ENCODE measurements at regions not wholly inside any gene's neighbourhood (a gene's known extent, or its start where the extent isn't known, plus 50 kb on each side); places are given as distances from the start of the nearest gene placed in this dataset.
"Not testable (repeated sequence)": the region's sequence is repeated elsewhere in the genome, so short reads cannot be mapped to it uniquely, and the experiment has no call there.

- DNase-seq (ENCODE audit: low read depth) = no peak
Measured at GRCh38 chr19:28444362-28444761, 768.6 kb downstream of the UQCRFS1 start.

DNA sequence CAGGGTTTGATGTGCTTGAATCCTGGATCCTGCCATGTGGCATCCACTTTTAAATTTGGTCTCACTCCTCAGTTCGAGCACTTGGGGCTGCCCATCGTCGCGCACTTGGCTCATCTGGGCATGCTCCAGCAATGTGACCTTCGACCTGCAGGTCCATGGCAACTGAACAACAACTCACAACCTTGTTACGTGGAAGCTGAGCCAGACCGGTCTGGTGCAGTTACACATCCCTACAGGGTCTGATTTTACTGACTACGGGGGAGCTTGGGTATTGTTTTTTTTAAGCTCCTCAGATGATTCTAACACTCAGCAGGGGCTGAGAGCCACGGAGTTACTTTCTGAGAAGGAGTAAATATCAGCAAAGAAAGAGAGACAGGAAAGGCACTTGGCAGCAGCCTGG lies 769.6 kb downstream of the UQCRFS1 start:
- no peak for DNase-seq (ENCODE audit: low read depth)

DNA sequence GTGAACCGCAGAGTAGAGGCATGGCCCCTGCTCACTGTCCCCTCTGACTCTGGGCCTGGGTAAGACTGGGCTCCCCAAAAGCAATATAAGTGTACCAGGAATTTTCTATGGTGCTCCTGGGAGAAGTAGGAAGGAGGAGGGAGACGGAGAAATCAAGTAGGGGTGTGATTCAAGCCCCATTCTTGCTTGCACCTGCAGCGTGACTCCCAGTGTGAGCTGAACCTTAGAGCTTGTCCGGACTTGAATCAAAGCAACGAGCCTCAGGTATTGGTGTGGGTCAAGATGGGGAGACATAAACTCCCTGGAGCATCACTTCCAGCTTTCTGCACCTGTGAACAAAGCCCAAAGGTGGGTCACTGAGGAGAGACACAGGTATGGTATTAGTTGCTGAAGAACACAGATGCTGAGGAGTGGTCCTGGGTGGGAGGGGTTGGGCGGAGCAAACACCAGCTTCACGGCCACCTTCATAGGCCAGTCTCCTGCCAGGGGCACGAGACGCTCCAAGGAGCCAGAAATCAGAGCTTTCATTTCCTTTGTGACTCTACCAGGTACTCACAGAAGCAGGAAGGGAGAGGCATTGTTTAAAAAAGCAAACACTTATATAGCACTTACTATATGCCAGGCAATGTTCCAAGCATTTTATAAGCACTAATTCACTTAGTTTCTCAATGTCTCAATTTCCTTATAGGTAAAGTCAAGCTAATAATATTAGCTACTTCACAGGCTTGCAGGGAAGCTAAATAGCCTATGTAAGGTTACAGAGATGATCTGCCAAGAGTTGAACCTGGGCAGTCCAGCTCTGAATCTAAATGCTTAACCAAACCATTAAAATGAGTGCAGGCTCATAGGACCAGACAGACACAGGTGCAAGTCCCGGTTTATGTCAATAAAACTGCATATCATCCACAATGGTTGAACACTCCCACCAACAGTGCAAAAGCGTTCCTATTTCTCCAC lies 775.3 kb downstream of the UQCRFS1 start:
- no peak for DNase-seq (ENCODE audit: low read depth)

DNA sequence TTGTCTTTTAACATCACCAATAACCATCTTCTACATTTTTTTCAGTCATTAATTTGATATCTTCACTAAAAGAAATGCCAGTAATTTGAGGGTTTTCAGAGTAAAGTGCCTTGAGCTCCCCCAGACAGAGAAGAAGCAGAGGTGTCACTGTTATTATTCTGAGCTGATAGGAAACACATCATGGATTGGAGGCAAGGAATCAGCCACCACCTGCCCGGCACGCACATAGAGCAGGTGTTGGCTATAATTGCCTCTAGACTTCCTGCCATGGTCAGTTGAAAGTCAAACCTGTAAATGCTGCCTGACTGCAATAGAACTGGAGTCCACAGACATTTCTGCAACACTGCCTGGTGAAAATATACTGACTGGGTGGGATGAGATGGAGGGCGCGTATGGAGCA lies 776.6 kb downstream of the UQCRFS1 start:
- no peak for DNase-seq (ENCODE audit: low read depth)

GRCh38 chr19:28435551-28436271 lies 777.2 kb downstream of the UQCRFS1 start:
- DNase-seq (ENCODE audit: low read depth) = no peak

DNA sequence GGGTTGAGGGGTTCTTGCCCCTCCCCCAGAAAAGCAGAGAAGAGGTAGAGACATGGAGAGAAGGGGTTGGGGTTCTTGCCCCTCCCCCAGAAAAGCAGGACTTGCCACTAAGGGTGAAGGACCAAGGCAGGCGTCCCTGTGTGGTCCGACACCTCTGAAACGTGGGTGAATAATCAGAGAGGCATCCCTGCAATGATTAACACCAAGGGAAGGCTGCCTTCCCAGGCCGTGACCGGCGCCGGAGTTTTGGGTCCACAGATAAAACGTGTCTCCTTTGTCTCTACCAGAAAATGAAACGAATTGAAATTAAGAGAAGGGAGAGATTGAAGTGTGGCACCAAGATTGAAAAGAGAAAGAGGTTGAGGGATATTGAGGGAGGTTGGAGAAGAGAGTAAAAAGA lies 778.2 kb downstream of the UQCRFS1 start:
- DNase-seq (ENCODE audit: low read depth) = not testable (repeated sequence)

DNA sequence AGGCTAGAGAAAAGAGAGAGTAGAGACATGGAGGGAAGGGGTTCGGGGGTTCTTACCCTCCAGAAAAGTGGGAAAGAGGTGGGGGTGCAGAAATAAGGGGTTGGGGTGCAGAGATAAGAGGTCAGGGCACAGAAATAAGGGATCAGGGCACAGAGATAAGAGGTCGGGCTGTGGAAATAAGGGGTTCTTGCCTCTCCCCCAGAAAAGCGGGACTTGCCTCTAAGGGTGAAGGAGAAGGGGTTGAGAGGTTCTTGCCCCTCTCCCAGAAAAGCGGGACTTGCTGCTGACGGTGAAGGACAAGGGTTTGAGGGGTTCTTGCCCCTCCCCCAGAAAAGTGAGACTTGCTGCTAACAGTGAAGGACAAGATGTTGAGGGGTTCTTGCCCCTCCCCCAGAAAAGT lies 778.6 kb downstream of the UQCRFS1 start:
- not testable (repeated sequence) for DNase-seq (ENCODE audit: low read depth)

DNA sequence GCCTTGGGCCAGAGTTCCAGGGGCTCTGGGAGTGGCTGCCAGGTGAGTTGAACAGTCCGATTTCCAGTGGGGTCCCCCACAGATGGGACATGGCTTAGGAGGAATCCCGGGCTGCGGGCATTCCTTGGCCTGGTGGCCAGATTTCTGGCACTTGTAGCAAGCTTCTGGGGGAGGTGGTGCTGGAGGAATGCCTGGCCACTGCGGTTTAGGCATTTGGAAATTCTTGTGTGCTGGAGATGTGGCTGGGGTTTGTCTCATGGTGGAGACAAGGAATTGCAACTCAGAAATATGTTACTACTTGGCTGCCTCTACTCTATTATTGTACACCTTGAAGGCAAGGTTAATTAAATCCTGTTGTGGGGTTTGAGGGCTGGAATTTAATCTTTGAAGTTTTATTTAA lies 779.8 kb downstream of the UQCRFS1 start:
- DNase-seq (ENCODE audit: low read depth) = not testable (repeated sequence)

DNA sequence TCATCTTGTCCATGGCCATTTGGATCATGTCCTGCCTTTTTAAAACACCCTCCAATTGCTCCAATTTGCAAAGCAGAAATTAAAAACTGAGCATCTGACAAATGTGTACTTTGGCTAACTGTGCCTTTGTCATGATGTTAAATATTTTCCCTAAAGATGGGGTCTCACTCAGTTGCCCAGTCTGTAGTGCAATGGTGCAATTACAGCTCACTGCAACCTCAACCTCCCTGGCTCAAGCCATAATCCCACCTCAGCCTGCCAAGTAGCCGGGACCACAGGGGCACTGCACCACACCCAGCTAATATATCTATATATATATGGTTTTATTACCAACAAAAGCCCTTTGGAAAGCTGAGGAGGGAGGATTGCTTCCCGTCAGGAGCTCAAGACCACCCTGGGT lies 782.7 kb downstream of the UQCRFS1 start:
- DNase-seq (ENCODE audit: low read depth) = no peak

DNA sequence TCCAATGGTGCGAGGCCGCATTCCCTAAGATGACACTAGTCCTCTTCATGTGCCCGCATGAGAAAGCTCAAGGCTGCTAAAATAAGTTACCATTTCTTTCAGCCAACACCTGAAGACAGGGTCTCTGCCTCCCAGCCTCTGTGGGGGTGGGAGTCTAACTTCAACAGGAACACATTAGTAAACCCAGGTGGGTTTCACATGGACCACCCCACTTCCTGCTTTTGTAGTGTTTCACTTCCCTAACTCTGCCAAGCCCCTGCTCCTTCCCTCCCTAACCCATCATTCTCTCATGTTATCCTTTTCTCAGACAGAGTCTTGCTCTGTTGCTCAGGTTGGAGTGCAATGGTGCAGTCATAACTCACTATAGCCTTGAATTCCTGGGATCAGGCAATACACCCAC lies 783.6 kb downstream of the UQCRFS1 start:
- no peak for DNase-seq (ENCODE audit: low read depth)

GRCh38 chr19:28428663-28429348 lies 784.1 kb downstream of the UQCRFS1 start:
- no peak for DNase-seq (ENCODE audit: low read depth)

GRCh38 chr19:28427376-28428083 lies 785.4 kb downstream of the UQCRFS1 start:
- DNase-seq (ENCODE audit: low read depth) = no peak

DNA sequence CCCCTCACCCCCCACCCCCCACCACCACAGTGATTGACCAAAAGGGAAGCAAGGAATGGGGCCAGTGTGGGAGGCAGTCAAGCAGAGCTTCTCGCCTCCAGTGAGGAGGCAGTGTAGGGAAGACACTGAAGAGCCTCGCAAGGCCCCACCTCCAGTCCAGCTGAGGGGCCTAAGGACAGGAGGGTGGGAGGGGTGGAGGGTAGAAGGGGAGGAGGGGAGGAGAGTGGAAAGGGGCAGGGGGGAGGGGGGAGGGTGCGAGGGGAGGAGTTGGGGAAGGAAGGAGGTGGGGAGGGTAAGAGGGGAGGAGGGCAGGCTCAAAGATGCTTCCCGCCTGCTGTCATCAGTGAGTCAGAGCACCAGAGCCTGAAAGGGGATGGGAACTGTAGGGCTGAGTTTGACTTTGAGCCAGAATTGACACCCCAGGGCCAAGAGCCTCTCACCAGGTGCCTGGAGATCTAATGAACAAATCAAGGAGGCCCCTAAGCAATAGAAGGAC lies 786.2 kb downstream of the UQCRFS1 start:
- DNase-seq (ENCODE audit: low read depth) = no peak

GRCh38 chr19:28426110-28426729 lies 786.7 kb downstream of the UQCRFS1 start:
- no peak for DNase-seq (ENCODE audit: low read depth)

DNA sequence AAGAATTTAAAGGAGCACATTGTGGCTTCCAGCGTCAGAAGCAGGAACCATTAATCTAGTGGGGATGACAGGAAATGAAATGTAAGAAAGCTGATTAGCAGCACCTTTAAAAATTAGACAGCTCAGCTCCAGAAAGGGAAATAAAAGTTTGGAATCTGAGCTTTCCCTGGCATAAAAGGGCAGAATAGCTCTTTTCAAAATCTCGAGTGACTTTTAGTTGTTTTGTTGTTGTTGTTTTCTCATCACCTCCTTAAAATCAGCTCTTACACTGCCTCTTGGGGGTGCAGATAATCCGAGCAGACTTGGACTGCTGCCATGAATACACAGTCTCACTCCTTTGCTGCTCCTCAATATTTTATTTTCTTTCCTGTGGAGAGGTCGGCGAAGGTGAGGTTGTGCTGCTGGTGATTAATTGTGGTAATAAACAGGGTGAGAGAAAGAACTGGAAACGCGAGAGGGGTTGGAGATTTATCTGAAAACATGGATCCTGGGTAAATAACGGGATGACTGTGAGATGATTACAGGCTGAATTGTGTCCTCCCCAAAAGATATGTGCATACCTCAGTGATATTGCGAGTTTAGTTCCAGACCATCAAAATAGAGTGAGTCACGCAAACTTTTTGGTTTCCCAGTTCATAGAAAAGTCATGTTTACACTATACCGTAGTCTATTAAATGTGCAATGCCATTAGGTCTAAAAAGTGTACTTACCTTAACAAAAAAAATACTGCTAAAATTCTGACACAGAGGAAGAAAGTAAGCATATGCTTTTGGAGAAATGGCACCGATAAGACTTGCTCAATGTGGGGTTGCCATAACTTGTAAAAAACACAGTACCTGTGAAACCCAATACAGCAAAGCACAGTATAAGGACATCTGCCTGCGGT lies 787.7 kb downstream of the UQCRFS1 start:
- no peak for DNase-seq (ENCODE audit: low read depth)

GRCh38 chr19:28424662-28425045 lies 788.3 kb downstream of the UQCRFS1 start:
- no peak for DNase-seq (ENCODE audit: low read depth)

DNA sequence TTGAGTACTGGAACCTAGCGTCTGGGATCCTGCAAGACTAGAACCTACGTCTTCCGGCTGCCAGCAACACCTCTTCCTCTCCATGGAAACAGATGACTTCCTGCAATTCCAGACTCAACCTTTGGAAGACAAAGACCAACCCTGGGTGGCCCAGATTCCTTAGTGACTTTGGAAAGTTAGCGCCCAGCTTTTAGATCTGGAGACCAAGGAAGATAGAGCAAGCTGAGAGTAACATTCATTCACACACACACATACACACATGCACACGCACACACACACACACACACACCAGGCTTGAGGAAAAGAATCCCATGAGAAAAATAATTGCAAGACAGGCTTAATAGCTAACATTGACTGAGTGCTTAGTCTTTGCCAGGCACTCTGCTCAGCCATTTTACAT lies 788.9 kb downstream of the UQCRFS1 start:
- no peak for DNase-seq (ENCODE audit: low read depth)

- no peak for DNase-seq (ENCODE audit: low read depth)
Measured at GRCh38 chr19:28422791-28423650, 789.9 kb downstream of the UQCRFS1 start.

GRCh38 chr19:28422046-28422445 lies 790.9 kb downstream of the UQCRFS1 start:
- DNase-seq (ENCODE audit: low read depth) = no peak
